Smooth muscle cell (in vitro differentiated cells): ENCODE measurements at regions not wholly inside any gene's neighbourhood (a gene's known extent, or its start where the extent isn't known, plus 50 kb on each side); places are given as distances from the start of the nearest gene placed in this dataset.

ENCODE experiments used
- DNase-seq: peaks from one replicate; lab custom pipeline; 2025; ENCODE audit not compliant: unreplicated experiment; lab: John Stamatoyannopoulos, UW
- H2AFZ ChIP-seq: fragments of 200-600 bp; sonication (generic); 2 replicates; pipeline ENCODE4 v1.6.0; 2016; ENCODE audit warnings: antibody characterized with exemption, low read depth, mild to moderate bottlenecking
- H3F3A ChIP-seq: fragments of 200-600 bp; sonication (generic); 2 replicates; pipeline ENCODE4 v1.6.0; 2017; ENCODE audit warnings: antibody characterized with exemption, low read depth
- H3K27ac ChIP-seq: fragments of 200-600 bp; sonication (generic); 2 replicates; pipeline ENCODE4 v1.5.1; 2016; ENCODE audit warnings: low read depth, mild to moderate bottlenecking
- H3K27me3 ChIP-seq: fragments of 200-600 bp; sonication (generic); 2 replicates; pipeline ENCODE4 v1.6.1; 2016; ENCODE audit warnings: low read depth, mild to moderate bottlenecking
- H3K36me3 ChIP-seq: fragments of 200-600 bp; sonication (generic); 2 replicates; pipeline ENCODE4 v1.5.1; 2016; ENCODE audit warnings: low read depth
- H3K4me1 ChIP-seq: fragments of 200-600 bp; sonication (generic); 2 replicates; pipeline ENCODE4 v1.5.1; 2016; ENCODE audit warnings: low read depth
- H3K4me2 ChIP-seq: fragments of 200-600 bp; sonication (generic); 2 replicates; pipeline ENCODE4 v1.6.0; 2016; ENCODE audit warnings: mild to moderate bottlenecking
- H3K4me3 ChIP-seq: fragments of 200-600 bp; sonication (generic); 2 replicates; pipeline ENCODE4 v1.5.1; 2016; ENCODE audit warnings: mild to moderate bottlenecking
- H3K79me2 ChIP-seq: fragments of 200-600 bp; sonication (generic); 2 replicates; pipeline ENCODE4 v1.6.0; 2016; ENCODE audit warnings: low read depth, mild to moderate bottlenecking
- H3K9ac ChIP-seq: fragments of 200-600 bp; sonication (generic); 2 replicates; pipeline ENCODE4 v1.6.0; 2016; ENCODE audit warnings: low read depth
- H3K9me3 ChIP-seq: fragments of 200-600 bp; sonication (generic); replicated peaks from 2 replicates; pipeline ENCODE4 v1.5.1; 2016; ENCODE audit warnings: low read depth
- H4K20me1 ChIP-seq: fragments of 200-600 bp; sonication (generic); 2 replicates; pipeline ENCODE4 v1.6.0; 2016; ENCODE audit warnings: low read depth
- CTCF ChIP-seq: fragments of 200-600 bp; sonication (generic); IDR thresholded peaks from 2 replicates; pipeline ENCODE4 v1.5.1; 2017; ENCODE audit warnings: borderline replicate concordance, mild to moderate bottlenecking, antibody characterized with exemption; ENCODE audit not compliant: insufficient read depth, poor library complexity, severe bottlenecking
- WGBS: methylation state at CpG from one replicate; pipeline ENCODE4 v1.1.7; 2016; ENCODE audit warnings: low lambda C conversion rate; 5-methylcytosine and 5-hydroxymethylcytosine counted together

DNA sequence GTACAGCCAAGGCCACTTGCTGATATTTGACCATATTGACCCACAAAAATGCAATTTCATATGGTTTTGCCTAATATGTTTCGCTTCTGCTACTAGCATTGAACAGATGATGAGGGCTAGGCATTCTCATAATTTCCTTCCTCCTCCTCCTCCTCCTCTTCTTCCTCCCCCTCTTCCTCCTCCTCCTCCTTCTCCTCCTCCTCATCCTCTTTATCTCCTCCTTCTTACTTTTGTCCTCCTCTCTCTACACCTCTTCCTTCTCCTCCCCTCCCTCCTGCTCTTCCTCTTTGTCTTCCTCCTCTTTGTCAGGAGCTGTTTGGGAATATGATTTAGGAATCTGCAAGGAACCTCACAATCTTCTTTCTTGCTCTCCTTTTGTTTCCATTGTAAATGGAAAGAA is 133.9 kb upstream of the CELF2 start:
- H3K9me3 ChIP-seq: no peaks in the 10 kb centered on the region
- 100% methylated on average over 1 of the region's 1 CpG for WGBS
- H3F3A ChIP-seq: no peaks in the 10 kb centered on the region
- H4K20me1 ChIP-seq: no peaks in the 10 kb centered on the region
- H2AFZ ChIP-seq: no peak overlapping the region
- peaks cover 7% of the 10 kb centered on the region for H3K27me3 ChIP-seq
- no peak for DNase-seq
- no peak overlapping the region for H3K27ac ChIP-seq
- no peak overlapping the region for H3K9ac ChIP-seq
- no peak overlapping the region for H3K4me3 ChIP-seq
- TF ChIP-seq CTCF: no peak
- H3K36me3 ChIP-seq: no peaks in the 10 kb centered on the region
- H3K79me2 ChIP-seq: no peaks in the 10 kb centered on the region
- no peak overlapping the region for H3K4me2 ChIP-seq
- H3K4me1 ChIP-seq: no peaks in the 10 kb centered on the region

DNA sequence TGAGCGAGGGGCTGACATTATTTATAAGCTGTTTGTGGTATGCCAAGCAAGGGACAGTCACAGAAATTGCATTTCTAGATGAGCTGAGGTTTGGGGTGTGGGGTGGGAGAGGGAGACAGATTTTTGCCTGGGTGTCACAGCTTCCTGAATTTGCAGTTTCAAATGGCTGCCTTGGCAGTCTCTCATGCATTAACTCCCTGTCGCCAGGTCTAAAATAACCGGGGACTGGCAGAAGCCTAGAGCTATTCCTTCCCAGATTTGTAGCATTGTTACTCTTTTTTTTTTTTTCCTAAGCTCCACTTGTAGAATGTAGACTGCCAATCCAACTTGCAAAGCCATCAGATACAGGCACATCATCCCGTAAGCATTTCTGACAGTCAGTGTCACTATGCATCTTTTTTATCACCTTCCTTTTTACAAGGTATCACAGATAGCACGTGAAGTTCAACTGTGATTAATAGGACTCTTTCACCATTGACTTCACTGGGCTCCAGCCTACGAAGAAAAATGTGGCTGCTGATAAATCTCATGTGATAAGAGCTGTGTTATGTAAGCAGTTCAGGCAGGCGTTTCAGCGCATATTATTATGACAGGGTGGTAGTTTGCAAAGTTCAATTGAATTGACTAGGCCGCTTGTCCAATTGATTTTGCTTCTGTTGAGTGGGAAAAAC is 130.7 kb upstream of the CELF2 start:
- no peaks in the 10 kb centered on the region for H3K9me3 ChIP-seq
- no peak for DNase-seq
- no peak overlapping the region for H3K4me3 ChIP-seq
- H4K20me1 ChIP-seq: no peaks in the 10 kb centered on the region
- no peaks in the 10 kb centered on the region for H3K79me2 ChIP-seq
- no peaks in the 10 kb centered on the region for H3F3A ChIP-seq
- WGBS: 49% methylated on average over 9 of the region's 9 CpGs
- no peak for TF ChIP-seq CTCF
- H3K4me2 ChIP-seq: no peak overlapping the region
- no peak overlapping the region for H2AFZ ChIP-seq
- H3K36me3 ChIP-seq: no peaks in the 10 kb centered on the region
- no peak overlapping the region for H3K9ac ChIP-seq
- no peak overlapping the region for H3K27ac ChIP-seq
- H3K27me3 ChIP-seq: peaks cover 1% of the 10 kb centered on the region
- no peaks in the 10 kb centered on the region for H3K4me1 ChIP-seq

GRCh38 chr10:10891124-10892082 is 126.3 kb upstream of the CELF2 start:
- Histone ChIP-seq H3F3A (no peaks in the 10 kb centered on the region), H3K36me3 (no peaks in the 10 kb centered on the region), H3K4me2 (peak overlapping the region; percentile 65), H3K79me2 (no peaks in the 10 kb centered on the region), H3K4me1 (no peaks in the 10 kb centered on the region), H4K20me1 (no peaks in the 10 kb centered on the region), H3K9me3 (no peaks in the 10 kb centered on the region), H2AFZ (no peak overlapping the region), H3K27me3 (no peaks in the 10 kb centered on the region), H3K27ac (no peak overlapping the region), H3K4me3 (no peak overlapping the region), H3K9ac (no peak overlapping the region)
- DNase-seq: no peak
- no peak for TF ChIP-seq CTCF
- WGBS: 16% methylated on average over 10 of the region's 10 CpGs
